Hypothalamus (tissue), 51 donors: ENCODE measurements at regions not wholly inside any gene's neighbourhood (a gene's known extent, or its start where the extent isn't known, plus 50 kb on each side); places are given as distances from the start of the nearest gene placed in this dataset.
"Not testable (repeated sequence)": the region's sequence is repeated elsewhere in the genome, so short reads cannot be mapped to it uniquely, and the experiment has no call there.

Experiments
- DNase-seq, 51 donors: peaks; one replicate each; lab custom pipeline; 2025; lab: John Stamatoyannopoulos, UW

DNA sequence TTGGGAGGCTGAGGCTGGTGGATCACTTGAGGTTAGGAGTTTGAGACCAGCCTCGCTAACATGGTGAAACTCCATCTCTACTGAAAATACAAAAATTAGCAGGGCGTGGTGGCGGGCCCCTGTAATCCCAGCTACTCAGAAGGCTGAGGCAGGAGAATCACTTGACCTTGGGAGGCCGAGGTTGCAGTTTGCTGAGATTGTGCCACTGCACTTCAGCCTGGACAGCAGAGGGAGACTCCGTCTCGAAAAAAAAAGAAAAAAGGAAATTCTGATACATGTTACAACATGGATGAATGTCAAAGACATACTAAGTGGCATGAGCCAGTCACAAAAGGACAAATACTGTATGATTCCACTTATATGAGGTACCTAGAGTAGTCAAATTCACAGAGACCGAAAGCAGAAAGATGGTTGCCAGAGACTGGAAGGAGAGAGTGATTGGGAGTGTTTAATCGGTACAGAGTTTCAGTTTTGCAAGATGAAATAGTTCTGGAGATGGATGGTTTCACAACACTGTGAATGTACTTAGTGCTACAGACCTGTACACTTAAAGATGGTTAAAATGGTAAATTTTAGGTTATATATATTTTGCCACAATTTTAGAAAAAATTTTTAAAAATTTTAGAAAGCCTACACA lies 92.3 kb downstream of the BLID start:
- no peak for DNase-seq

DNA sequence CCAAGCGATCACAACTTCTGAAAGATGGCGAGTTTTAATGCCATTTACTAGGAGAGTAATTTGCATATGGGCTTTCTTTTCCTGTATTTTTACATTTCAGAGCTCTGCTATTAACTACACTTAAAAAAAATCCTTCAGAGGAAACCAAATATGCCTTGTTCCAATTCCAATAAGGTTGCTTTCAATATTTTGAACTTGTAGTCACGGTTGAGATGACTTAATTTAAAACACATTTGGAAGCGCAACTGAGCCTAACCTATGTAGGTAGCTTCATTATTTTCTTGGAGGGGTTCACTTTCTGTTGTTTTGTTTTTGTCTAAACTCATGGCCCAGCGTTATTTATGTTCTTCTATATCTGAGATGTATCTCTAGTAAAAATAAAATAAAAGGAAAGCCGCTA lies 93.4 kb downstream of the BLID start:
- no peak for DNase-seq

DNA sequence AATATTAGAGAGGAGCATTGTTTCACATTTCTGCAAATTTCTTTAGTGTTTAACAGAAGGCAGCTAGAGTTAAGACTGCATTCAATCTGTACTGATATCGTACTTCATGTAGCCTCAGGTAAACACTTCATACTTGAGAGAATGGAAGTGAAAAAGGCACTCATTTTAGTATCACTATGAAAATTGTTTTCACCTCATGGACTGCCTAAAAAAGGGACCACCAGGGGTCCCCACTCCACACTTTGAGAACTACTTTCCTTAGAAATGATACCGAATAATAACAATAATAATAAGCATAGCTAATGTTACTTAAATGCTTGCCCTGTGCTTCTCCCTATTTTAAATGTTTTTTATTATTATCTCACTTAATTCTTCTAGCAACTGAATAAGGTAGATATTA lies 95.1 kb downstream of the BLID start:
- no peak for DNase-seq

DNA sequence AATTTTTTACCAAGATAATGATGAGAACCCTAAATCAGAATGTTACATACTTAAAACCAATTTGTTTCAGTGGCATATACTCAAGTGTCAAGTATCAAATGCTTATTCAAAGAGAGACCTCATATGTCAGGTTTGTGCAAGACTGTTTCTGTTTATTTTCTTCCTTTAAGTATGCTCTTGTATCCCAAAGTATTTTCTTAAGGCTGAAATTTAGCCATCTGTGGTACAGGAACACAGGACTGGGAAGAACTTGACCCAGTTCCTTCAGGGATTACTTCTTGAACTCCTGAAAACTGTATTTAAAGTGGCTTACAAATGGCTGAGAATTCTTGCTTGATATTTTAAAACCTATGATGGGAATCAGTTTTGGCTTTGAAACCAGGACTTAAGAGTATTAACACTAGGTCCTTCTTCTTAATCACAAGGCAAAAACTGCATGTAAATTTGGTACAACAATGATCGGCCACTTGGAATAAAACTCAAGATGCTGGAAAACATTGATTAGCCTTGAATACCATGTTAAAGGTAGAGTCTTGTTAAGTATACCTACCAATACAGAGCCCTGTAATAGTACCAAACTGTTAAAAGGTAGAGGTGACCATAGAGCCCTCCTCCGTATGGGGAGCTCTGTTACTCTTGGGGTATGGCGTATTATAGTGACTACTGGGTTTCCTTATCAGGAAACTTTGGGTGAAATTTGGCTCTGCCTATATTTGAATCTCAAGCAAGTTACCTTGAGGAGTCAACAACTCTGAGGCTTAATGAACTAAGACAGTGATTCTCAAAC lies 95.9 kb downstream of the BLID start:
- no peak for DNase-seq

DNA sequence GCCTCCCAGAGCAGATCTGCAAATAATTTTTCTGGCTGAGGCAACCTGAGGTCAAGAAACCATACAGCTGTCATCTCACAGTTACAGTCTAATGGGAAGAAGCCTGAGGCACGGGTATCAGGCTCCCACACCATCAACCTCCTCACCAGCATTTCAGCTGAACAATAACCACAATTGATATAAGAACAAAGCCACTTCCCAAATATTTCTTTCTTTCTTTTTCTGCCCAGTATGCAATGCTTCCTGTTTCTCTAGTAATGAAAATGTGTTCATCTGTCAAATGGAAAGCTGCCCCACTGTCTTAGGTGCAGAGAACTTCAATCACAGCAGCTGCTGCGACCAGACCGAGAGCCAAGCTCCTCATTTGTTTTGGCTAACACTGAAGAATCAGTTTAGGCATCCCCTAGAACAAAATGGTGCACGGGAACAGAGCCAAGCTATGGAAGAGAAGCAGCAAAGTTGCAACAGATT lies 108.4 kb downstream of the BLID start:
- DNase-seq = peak in 9 of 51 donors; percentile 4 to 30 (median 14)

DNA sequence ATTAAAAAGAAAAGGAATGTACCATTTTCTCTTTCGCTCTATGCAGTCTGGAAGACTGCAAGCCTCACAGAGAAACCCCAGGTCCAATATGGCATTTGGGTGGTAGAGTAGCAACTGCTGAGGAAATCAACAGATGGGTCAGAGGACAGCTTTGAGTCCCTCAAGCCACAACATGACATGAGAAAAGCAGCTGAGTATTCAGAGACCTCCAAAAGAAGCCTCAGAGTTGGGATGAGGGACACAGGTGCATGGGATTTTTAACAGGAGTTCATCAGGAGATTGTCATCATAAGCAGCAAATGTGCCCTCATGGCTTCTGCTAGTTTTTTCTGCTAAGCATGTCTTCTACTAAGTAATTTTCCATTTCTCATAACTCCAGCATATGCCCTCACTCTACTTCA lies 111.6 kb downstream of the BLID start:
- no peak for DNase-seq

DNA sequence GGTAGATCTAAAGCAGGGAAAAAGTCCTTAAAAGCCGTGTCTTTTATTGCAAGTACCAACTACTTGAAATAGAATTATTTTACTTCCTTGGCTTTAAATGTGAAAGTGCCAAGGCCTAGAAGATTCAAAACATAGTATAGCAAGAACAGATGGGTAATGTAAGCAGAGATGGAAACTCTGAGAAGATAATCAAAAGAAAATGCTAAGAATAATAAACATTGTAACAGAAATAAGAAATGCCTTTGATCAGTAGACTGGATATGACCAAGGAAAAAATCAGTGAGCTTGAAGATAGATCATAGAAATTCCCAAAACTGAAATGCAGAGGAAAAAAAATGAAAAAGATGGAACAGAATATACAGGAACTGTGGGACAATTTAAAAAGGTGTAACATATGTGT lies 113.1 kb downstream of the BLID start:
- no peak for DNase-seq

DNA sequence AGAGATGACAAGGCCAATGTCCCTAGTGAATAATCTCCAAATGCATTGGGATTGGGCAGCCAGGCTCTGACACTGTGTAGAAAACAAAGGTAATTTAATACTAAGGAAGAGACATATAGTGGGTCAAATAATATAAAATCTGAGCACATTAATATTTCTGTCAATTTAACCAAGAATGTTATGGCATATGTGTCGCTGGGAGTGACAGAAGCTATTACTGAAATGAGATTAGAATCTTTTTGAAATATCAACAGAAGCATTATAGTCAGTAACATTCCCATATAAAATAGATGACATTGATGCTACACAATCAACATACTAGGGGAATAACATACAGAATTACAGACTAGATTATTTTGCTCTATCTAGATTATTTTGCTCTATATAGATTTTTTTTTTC lies 114.0 kb downstream of the BLID start:
- DNase-seq = no peak

DNA sequence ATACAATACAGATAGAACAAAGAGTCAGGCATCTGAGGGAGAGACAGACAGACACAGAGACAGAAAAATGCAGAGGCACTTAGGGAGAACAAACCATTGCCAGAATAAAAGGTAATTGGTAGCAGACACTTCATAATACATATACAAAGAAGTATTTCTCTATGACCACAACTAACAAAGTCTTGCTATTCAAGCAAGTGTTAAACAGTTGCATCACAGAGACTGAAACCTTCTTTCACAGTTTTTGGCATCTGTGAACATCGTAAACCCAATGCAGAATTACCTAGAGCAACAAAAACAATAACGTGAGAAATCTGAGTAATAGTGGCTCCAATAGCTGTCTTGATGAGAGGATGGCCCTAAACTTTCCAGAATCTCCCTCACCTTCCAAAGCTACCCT lies 116.4 kb downstream of the BLID start:
- no peak for DNase-seq

DNA sequence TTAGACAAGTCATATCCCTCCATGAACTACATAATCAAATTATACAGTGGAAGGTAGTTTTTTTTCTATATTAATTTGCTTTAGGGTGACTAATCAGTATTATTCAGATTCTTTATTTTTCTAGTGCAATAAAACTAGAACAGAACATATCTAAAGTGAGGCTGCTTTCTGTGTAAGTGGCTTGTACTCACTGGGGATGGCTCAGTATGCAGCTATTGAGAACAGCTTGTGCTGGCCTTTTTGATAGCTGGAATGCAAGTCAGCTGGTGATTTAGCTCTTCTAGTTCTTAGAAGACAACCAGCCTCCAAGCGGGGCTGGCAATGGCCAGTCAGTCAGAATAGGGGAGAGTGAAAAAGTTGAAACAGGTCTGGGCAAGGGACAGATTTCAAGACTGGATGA lies 119.4 kb downstream of the BLID start:
- no peak for DNase-seq

DNA sequence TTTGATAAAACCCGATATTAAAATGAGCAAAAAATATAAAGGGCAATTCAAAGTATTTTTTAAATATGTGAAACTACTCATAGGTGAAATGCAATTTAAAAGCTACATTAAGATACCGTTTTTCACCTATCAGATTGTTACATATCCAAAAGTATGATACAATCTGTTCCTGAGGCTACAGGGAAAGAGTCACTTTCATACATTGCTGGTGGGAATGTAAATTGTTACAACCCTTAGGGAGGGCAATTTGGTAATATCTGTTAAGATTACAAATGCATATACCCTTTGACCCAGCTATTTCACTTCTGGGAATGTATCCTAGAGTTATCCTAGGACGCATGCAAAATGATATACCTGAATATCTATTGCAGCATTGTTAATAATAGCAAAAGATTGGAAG lies 132.1 kb downstream of the BLID start:
- DNase-seq = no peak

DNA sequence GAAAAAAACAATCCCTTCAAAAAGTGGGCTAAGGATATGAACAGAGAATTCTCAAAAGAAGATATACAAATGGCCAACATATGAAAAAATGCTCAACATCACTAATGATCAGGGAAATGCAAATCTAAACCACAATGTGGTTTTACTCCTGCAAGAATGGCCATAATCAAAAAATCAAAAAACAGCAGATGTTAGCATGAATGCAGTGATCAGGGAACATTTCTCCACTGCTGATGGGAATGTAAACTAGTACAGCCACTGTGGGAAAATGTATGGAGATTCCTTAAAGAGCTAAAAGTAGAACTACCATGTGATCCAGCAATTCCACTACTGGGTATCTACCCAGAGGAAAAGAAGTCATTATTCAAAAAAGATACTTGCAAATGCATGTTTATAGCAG lies 138.1 kb downstream of the BLID start:
- not testable (repeated sequence) for DNase-seq

DNA sequence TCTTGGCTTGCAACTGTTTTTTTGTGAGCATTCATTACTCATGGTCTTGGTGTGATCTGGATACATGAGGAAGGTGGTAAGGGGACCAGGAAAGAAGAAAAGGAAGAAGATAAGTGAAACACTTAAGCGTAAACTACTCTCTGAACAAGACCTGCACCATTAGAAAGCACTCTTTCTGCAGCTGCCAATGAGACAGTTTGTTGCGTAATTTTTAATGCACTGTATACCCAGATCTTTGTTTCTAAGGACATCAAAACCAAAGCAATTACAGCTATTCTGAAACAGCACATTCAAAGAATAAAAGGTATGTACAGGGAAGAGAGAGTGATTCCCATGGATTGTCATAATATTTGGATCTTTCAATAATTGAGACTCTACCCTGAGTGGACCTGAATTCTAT lies 147.4 kb downstream of the BLID start:
- no peak for DNase-seq

DNA sequence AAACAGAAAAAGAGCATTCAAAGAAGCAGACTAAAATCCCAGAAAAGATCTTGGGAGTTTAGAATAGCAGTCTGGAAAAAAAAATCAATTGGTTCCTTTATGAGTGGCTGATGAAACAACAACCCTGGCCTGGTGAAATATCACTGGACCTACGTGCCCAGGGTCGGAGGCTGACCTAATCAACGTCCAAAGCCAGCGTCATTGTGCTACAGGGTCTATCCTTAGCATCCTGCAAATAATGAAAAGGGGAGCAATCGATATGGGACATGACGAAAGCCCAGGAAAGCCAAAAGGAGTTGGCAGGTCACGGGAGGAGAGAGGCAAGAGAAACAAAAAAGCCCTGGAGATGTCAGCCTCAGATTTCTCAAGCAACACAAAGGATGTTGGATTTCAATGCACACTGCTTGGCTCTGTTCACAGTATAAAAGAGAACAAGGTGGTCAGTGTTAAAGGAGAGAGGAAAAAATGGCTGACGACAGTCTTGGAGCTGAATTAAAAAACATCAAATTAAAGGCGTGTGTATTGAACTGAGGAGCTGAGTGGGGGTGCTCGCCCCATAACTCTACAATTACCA lies 148.8 kb downstream of the BLID start:
- DNase-seq = peak in 21 of 51 donors; percentile 7 to 71 (median 41)

DNA sequence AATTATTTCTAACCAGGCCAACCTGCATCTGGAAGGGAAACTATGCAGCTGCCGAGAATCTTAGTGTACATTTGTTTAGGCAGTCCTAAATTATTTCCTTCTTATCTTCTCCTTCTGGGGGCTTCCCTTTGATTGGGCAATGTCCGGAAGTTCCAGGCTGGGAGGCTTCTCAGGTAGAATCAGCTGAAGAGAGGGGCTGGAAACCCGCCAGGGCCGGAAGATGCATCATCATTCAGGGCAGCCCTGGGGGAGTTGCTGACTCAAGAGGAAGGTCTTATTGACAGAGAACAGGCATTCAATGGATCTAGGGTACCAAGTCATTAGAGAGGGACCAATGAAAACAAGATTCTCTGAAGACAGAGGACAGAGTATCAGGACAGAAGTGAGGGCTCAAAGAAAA lies 150.7 kb downstream of the BLID start:
- peak in 1 of 51 donors; percentile 11 for DNase-seq

DNA sequence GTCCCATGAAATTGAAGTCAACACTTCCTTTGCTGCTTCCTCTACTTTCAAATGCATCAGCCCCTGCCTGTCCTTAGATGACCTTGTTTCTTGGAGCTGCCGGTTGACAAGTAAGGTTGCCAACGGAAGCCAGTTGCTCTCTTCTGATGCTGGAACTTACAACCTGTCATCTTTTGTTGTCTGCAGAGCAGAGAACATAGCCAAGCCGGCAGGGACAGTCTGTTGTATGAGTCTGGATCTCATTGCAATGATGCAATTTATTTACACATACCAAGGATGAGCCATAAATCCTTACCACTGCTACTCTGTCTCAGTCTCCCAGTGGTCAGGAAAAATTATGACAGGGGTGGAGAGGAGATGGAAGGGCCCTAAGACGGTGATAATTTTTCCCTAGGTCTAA lies 151.4 kb downstream of the BLID start:
- DNase-seq = no peak

DNA sequence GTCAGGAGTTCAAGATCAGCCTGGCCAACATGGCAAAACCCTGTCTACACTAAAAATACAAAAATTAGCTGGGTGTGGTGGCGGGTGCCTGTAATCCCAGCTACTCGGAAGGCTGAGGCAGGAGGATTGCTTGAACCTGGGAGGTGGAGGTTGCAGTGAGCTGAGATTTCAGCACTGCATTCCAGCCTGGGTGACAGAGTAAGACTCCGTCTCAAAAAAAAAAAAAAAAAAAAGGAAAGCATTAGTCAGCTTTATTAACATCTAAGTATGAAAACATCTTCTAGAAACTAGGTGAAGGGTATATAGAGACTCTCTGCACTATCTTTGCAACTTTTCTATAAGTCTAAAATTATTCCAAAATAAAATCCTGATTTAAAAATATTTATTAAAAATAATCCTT lies 152.2 kb downstream of the BLID start:
- not testable (repeated sequence) for DNase-seq

DNA sequence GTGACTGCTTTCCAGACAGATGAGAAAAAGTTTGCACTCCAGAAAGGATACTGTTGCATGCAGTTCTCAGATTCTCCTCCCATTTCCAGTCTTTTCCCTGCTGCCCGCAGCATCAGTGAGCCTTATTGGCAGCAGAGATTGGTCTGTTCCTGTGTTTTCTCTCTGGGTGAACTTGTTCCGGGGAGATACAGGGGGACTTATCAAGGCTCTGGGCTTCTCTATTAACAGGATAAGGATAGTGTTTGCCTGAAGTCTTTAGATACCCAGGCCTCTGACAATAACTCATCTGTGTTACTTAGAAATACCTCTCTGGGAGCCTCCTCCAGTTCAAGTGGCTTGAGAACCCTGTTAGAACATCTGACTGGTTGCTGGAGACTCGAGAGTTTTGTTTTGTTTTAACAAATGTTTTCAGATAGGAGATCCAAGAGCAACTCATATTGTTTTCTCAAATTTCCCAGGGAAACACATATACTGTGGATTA lies 154.7 kb downstream of the BLID start:
- DNase-seq = no peak

DNA sequence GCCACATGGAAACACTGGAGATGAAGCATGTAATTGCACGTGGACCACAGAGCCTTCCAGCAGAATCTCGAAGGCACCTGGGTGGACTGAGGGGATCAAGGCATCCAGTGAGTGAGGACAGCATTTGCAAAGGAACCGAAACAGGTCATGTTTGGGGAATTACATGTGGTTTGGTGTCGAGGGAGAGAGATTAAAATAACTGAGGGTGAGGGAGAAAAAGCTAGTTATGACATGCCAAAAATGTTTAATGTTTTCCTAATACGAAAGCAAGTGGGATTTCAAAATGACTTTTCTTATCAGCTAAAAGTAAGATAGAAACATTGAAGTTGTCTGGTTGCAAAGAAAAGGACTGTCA lies 157.1 kb downstream of the BLID start:
- no peak for DNase-seq

DNA sequence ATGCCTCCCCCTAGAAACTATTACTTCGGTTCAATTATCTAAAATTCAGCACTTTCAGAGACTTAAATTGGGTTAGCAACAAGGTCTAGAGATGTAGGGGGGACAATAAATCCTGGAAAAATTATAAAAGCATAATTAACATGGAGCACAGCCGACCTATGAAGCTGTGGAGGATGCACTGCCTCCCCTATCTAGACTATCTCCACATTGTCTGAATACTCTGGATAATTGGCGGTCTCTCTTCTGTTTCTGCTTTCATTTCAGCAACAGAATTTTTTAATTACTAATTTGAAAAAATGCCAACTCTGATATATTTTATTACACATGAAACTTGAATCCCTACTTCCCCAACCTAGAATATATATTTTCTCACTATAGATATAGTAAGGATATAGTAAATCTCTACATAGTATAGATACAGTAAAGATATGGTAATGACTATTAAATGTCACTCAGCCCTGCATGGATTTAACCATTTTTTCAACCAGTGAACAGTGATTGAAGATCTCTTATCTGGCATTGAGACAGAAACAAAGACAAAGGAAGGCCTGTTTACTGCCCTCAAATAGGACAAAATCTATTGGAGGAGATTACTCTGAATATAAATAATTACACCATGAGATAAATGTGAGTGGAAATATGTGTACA lies 157.6 kb downstream of the BLID start:
- no peak for DNase-seq

DNA sequence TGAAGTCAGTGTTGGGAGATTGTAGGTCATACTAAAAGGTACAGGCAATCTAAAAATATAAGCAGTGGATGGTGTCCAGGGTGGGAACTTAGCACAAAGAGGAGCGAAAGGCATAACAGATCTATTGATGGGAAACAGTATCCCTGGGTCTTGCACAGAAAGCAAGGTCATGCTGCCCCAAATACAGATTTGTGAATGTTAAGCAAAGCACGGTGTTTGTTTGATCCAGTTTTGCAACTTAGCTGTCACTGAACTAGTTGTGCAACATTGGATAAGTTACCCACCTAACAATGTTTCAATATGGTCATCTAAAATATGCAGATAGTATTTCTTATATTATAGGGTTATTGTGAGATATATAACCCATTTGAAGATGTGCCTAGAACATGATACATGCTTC lies 162.9 kb downstream of the BLID start:
- DNase-seq = no peak

DNA sequence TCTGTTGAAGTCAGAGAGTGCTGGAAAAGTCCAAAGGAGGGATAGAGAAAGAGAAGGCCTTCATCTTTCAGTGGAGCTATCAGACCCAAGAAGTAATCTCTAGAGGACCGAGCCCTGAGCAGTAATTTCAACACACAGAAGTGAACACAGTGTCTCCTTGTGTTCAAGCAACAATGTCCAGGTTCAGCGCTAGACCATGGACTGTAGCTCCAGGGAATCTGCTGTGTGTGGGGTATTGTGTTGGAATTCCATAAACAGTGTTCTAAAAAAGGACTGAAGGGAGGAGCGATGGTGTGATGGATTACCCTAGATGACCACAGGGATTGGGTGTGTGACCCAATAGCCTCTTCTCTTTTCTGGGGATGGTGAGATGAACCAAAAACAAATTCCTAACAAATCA lies 165.9 kb downstream of the BLID start:
- no peak for DNase-seq
